GM23338 (cell line): ENCODE measurements at regions not wholly inside any gene's neighbourhood (a gene's known extent, or its start where the extent isn't known, plus 50 kb on each side); places are given as distances from the start of the nearest gene placed in this dataset.

Source experiments
- ATAC-seq: fragments of 200-7000 bp; cut with Tn5 transposase; 3 replicates; pipeline ENCODE4 v1.9.1; 2020
- DNase-seq: peaks from one replicate; pipeline ENCODE4 v3.0.0-alpha.2; 2015; ENCODE audit warnings: low spot score
- H2AFZ ChIP-seq: fragments of 200-600 bp; sonication (generic); 2 replicates; pipeline ENCODE4 v1.8.0; 2016; ENCODE audit warnings: antibody characterized with exemption, mild to moderate bottlenecking, moderate library complexity
- H3F3A ChIP-seq: fragments of 200-600 bp; sonication (generic); replicated peaks from 2 replicates; pipeline ENCODE4 v1.8.0; 2017; ENCODE audit warnings: antibody characterized with exemption, mixed run types, low read depth
- H3K27ac ChIP-seq: fragments of 200-600 bp; sonication (generic); 2 replicates; pipeline ENCODE4 v1.6.1; 2016; ENCODE audit warnings: low read depth
- H3K27me3 ChIP-seq: fragments of 200-600 bp; sonication (generic); 2 replicates; pipeline ENCODE4 v1.8.0; 2016; ENCODE audit warnings: mild to moderate bottlenecking, mixed run types, moderate library complexity; ENCODE audit not compliant: insufficient read depth
- H3K36me3 ChIP-seq: fragments of 200-600 bp; sonication (generic); 2 replicates; pipeline ENCODE4 v1.8.0; 2016; ENCODE audit warnings: mild to moderate bottlenecking; ENCODE audit not compliant: insufficient read depth
- H3K4me1 ChIP-seq: fragments of 200-600 bp; sonication (generic); 2 replicates; pipeline ENCODE4 v1.8.0; 2016; ENCODE audit warnings: mild to moderate bottlenecking, moderate library complexity; ENCODE audit not compliant: insufficient read depth
- H3K4me2 ChIP-seq: fragments of 200-600 bp; sonication (generic); 2 replicates; pipeline ENCODE4 v1.7.1; 2017; ENCODE audit warnings: mixed run types
- H3K4me3 ChIP-seq: fragments of 200-600 bp; sonication (generic); 2 replicates; pipeline ENCODE4 v1.6.1; 2016; ENCODE audit warnings: mixed run types
- H3K79me2 ChIP-seq: fragments of 200-600 bp; sonication (generic); replicated peaks from 2 replicates; pipeline ENCODE4 v1.8.0; 2017; ENCODE audit warnings: mild to moderate bottlenecking; ENCODE audit not compliant: insufficient read depth
- H3K9me2 ChIP-seq: fragments of 200-600 bp; sonication (generic); 2 replicates; pipeline ENCODE4 v1.8.0; 2017; ENCODE audit not compliant: insufficient read depth
- H4K20me1 ChIP-seq: fragments of 200-600 bp; sonication (generic); replicated peaks from 2 replicates; pipeline ENCODE4 v1.8.0; 2017; ENCODE audit warnings: mild to moderate bottlenecking; ENCODE audit not compliant: insufficient read depth
- H3K27ac Mint-ChIP-seq: 2 replicates; pipeline ENCODE4 v1.8.0; 2020; ENCODE audit warnings: inconsistent platforms, mild to moderate bottlenecking, moderate library complexity, mixed read lengths
- H3K27me3 Mint-ChIP-seq: 3 replicates; pipeline ENCODE4 v1.8.0; 2022; ENCODE audit warnings: low read depth, mild to moderate bottlenecking, moderate library complexity, mixed read lengths, inconsistent platforms; ENCODE audit not compliant: insufficient read depth, poor library complexity
- H3K36me3 Mint-ChIP-seq: 3 replicates; pipeline ENCODE4 v1.8.0; 2021; ENCODE audit warnings: low read depth, mild to moderate bottlenecking, inconsistent platforms, moderate library complexity, mixed read lengths
- H3K4me1 Mint-ChIP-seq: 3 replicates; pipeline ENCODE4 v1.8.0; 2020; ENCODE audit warnings: mild to moderate bottlenecking, inconsistent platforms, mixed read lengths
- H3K4me3 Mint-ChIP-seq: 3 replicates; pipeline ENCODE4 v1.8.0; 2021; ENCODE audit warnings: moderate library complexity, mild to moderate bottlenecking, inconsistent platforms, mixed read lengths
- H3K9me3 Mint-ChIP-seq: 3 replicates; pipeline ENCODE4 v1.8.0; 2020; ENCODE audit warnings: moderate library complexity, mild to moderate bottlenecking, inconsistent platforms, mixed read lengths
- CTCF ChIP-seq, 2 experiments: fragments of 200-600 bp in 1 of 2; sonication (generic) in 1 of 2; conservative IDR thresholded peaks; 2 replicates each; pipeline versions ENCODE4 v1.5.1 to v1.6.1; 2016 to 2017; ENCODE audit warnings: antibody characterized with exemption in 2 of 2, low read depth in 2 of 2, mild to moderate bottlenecking in 2 of 2, moderate library complexity in 1 of 2
- REST ChIP-seq: IDR thresholded peaks from one replicate; pipeline ENCODE4 v1.6.1; 2018; ENCODE audit warnings: antibody characterized with exemption; ENCODE audit not compliant: unreplicated experiment
- STAT1 ChIP-seq: IDR thresholded peaks from one replicate; pipeline ENCODE4 v1.6.1; 2016; ENCODE audit warnings: antibody characterized with exemption; ENCODE audit not compliant: unreplicated experiment
- ZNF462 ChIP-seq: fragments of 250-450 bp; sonication (Bioruptor Pico); IDR thresholded peaks from 2 replicates; pipeline ENCODE4 v1.5.0; 2020; ENCODE audit warnings: mild to moderate bottlenecking, moderate library complexity

GRCh38 chr14:54023027-54023426, 66.4 kb upstream of the BMP4 start:
- Histone ChIP-seq H3K27ac (no peak overlapping the region), H3K9me2 (0 out of 2 replicates have a peak, but pooled peaks cover 4% of the 10 kb centered on the region), H3K4me2 (no peak overlapping the region), H3K79me2 (no peaks in the 10 kb centered on the region), H3K4me1 (no peaks in the 10 kb centered on the region), H4K20me1 (no peaks in the 10 kb centered on the region), H3K27me3 (no peaks in the 10 kb centered on the region), H3K36me3 (peaks cover 3% of the 10 kb centered on the region; the same call in 1 of the 2 replicates), H3F3A (no peaks in the 10 kb centered on the region), H3K4me3 (no peak overlapping the region), H2AFZ (peak overlapping the region; percentile 73; the same call in 1 of the 2 replicates)
- Mint-ChIP-seq H3K27ac (no peak overlapping the region), H3K27me3 (peaks cover 1% of the 10 kb centered on the region), H3K4me1 (no peaks in the 10 kb centered on the region), H3K4me3 (no peak overlapping the region), H3K36me3 (peaks cover 6% of the 10 kb centered on the region; the same call in 2 of the 3 replicates), H3K9me3 (peaks cover 21% of the 10 kb centered on the region)
- ATAC-seq (no peak), DNase-seq (no peak)
- no peak for TF ChIP-seq STAT1
- TF ChIP-seq ZNF462 (CRISPR knock-in tag) = no peak

- Histone ChIP-seq H3K79me2 (no peaks in the 10 kb centered on the region), H3K27me3 (no peaks in the 10 kb centered on the region), H3K4me3 (no peak overlapping the region), H4K20me1 (no peaks in the 10 kb centered on the region), H3F3A (no peaks in the 10 kb centered on the region), H2AFZ (no peak overlapping the region), H3K27ac (no peak overlapping the region), H3K36me3 (peaks cover 3% of the 10 kb centered on the region; the same call in 1 of the 2 replicates), H3K9me2 (no peaks in the 10 kb centered on the region), H3K4me1 (no peaks in the 10 kb centered on the region), H3K4me2 (no peak overlapping the region)
- H3K4me1 Mint-ChIP-seq = no peaks in the 10 kb centered on the region
- H3K9me3 Mint-ChIP-seq = peaks cover 27% of the 10 kb centered on the region
- H3K27ac Mint-ChIP-seq = no peak overlapping the region
- H3K4me3 Mint-ChIP-seq = no peak overlapping the region
- TF ChIP-seq CTCF (conservative IDR thresholded peaks at IDR 0.05; ENCODE audit: low read depth in 2 of 2) = peak; percentile 53 to 57
- no peak for TF ChIP-seq REST
- no peak for TF ChIP-seq STAT1
- DNase-seq (peak; percentile 32), ATAC-seq (no peak)
- peaks cover 2% of the 10 kb centered on the region; the same call in 2 of the 3 replicates for H3K36me3 Mint-ChIP-seq
- peaks cover 1% of the 10 kb centered on the region for H3K27me3 Mint-ChIP-seq
Measured at GRCh38 chr14:54025661-54026060, 69.0 kb upstream of the BMP4 start.
